ENCODE measurements at regions not wholly inside any gene's neighbourhood (a gene's known extent, or its start where the extent isn't known, plus 50 kb on each side); places are given as distances from the start of the nearest gene placed in this dataset.

- peak; percentile 23 for TF ChIP-seq CTCF (IDR thresholded peaks at IDR 0.05)
- no peak for TF ChIP-seq EZH2 (IDR thresholded peaks at IDR 0.05)
- no peak for TF ChIP-seq EZH2phosphoT487 (IDR thresholded peaks at IDR 0.05)
These were observed 258.5 kb downstream of the BRINP2 start for GRCh38 chr1:177429234-177429633.
